CD4-positive, alpha-beta T cell treated with Interleukin-4 for 1 hour (primary cell): ENCODE measurements at regions not wholly inside any gene's neighbourhood (a gene's known extent, or its start where the extent isn't known, plus 50 kb on each side); places are given as distances from the start of the nearest gene placed in this dataset.
A peak's percentile ranks its signal among the peaks of the same experiment; 100 is the strongest.

Source experiments
- DNase-seq, 2 donors: peaks; one replicate each; pipeline ENCODE4 v3.0.0-alpha.2; 2020 to 2022

DNA sequence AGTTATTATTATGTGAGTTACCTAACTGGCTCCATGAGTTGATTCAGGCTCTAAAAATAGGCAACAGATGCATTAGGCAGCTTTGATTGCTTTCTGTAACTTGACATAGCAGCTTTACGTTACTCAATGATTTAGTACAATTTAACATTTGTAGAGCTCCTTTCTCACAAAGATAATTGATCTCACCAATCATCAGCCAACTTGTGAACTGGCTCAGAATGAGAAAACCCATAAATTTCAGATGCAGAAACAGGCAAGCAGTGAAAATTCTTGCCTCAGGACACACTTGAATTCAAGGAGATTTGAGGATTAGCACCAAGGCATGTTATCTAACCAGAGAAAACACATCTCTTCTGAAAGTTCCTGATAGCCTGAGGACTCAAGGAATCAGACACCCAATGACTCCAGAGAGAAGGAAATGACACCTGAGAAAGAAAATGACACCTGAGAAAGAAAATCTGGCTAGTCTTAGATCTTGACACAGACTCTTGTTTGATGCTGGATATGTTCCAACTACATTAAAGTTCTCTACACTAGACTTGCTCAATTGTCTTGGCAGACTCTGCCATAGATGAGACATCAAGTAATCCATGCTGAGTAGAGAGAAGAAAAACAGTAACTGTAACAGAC lies 315.1 kb upstream of the CBLB start:
- DNase-seq, result no peak

GRCh38 chr3:106184540-106185457 lies 316.0 kb upstream of the CBLB start:
- peak in 1 of 2 donors; percentile 44 for DNase-seq

GRCh38 chr3:106185949-106186348 lies 317.1 kb upstream of the CBLB start:
- DNase-seq, result no peak

GRCh38 chr3:106190296-106190695 lies 321.5 kb upstream of the CBLB start:
- no peak for DNase-seq

GRCh38 chr3:106191211-106191610 lies 322.4 kb upstream of the CBLB start:
- no peak for DNase-seq

- no peak for DNase-seq
Observed at GRCh38 chr3:106191913-106192312, 323.1 kb upstream of the CBLB start.

GRCh38 chr3:106193876-106194275 lies 325.1 kb upstream of the CBLB start:
- no peak for DNase-seq

DNA sequence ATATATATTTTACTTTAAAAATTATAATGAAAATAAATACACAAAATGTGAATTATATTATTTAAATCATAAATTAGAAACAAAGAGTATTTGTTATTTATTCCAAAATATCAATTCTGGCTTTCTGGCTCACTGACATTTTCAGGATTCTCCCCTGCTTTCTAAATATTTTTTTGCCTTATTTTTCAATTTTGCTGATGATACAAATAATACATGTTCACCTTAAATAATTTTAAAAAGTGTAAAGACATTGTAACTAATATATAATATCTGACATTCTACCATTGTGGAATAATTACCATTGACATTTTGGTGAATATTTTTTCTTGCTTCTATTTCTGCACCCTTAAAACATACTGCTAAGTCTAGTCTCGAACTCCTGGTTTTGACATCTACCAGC lies 325.9 kb upstream of the CBLB start:
- no peak for DNase-seq

- DNase-seq, result no peak
Observed at GRCh38 chr3:106197532-106198194, 328.9 kb upstream of the CBLB start.

GRCh38 chr3:106204160-106204868 lies 335.5 kb upstream of the CBLB start:
- DNase-seq, result no peak

GRCh38 chr3:106206146-106206545 lies 337.3 kb upstream of the CBLB start:
- DNase-seq, result peak; percentile 12 to 46

- DNase-seq, result no peak
Observed at GRCh38 chr3:106206613-106207012, 337.8 kb upstream of the CBLB start.

- no peak for DNase-seq
Observed at GRCh38 chr3:106208251-106208650, 339.4 kb upstream of the CBLB start.

DNA sequence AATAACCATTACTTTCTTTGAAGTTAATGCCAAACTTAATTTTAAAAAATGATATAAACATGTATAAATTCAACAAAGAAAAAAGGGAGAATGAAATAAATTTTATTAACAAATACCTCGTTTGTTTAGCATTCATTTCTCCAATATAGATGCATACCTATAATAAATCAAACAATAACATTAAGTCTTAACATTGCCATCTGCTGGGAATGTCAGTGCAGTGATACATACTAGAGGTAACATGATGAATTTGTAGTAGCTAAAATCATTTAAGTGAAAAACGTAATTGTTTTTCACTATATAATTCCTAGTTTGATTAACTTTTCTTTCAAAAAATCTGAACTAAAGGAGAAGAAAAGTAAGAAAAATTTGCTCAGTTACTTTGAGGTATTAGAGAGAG lies 340.2 kb upstream of the CBLB start:
- peak in 1 of 2 donors; percentile 44 for DNase-seq

DNA sequence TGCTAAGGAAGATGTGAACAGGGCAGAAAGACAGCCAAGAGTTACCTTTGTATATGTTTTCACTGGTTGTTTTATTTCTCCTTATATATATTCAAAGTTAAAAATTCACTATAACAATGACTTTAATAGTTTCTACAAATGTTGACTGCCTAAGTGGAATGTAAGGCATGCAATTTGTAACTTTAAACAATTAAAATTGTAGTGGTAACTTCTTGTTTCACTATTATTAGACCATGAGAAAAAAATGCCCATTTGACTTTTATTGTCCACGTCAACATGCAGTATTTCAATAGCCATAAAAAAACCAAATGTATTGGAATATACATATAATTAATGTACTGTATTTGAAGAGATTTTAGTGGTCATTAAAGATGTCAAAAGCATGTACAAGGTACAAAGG lies 340.7 kb upstream of the CBLB start:
- DNase-seq, result no peak

DNA sequence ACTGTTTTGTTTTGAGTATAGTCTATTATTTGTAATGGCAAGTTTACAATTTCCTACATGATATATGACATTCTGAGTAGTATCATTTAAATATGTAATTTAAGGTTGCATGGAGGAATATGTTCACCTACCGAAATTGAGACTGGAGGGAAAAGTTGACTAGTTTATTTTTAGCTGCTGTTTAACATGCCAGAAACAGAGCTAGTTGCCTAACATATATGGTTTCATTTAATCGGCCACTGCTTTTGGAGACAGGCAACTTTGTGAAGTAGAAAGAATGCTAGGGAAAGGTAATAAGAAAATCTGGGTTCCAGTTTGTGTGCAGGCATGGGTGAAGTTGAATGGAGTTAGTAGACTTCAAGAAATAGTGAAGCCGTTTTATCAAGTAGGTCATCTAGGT lies 342.1 kb upstream of the CBLB start:
- DNase-seq, result no peak

DNA sequence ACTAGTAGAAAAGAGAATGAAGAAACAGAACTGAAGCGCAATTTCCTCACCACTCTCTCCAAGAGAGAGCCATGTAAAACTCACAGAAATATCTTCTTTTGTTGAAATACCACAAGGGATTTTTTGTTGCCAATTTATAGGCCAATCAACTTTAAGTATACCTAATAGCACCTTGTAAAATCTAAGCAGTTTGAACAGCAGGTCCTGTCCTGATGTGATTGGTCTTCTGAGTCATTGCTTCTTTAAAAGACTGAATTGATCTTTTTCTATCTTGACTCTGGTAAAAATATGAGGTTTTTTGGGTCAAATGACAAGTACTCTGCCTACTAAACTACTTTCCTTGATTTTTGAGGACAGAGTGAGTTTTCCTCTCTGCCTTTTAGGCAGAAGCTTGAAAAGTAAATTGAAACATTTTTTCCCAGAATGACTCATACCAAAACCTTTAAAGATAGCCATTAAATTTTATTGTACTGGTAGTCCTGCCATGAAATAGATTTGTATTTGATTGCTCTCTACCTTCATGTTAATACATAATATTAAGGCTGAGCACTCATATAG lies 343.9 kb upstream of the CBLB start:
- peak in 1 of 2 donors; percentile 19 for DNase-seq

DNA sequence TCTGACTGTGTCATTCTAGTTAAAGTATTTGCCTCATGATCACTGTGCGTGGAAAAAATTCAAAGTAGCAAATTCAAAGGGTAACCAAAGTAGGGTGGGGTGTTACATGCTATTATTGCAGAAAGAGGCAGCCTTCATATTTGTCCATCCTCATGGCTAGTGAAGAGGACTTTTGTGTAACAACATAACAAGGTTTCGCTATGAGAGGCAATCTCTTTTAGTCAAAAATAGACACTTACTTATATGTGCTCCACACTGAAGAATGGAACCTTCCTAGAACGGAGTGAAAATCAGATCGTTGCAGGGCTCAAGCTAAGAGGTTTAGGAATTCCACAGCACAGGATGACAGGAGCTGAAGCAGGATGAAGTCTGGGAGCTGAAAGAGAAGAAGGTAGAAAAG lies 345.1 kb upstream of the CBLB start:
- no peak for DNase-seq

- DNase-seq, result no peak
Observed at GRCh38 chr3:106214641-106215040, 345.8 kb upstream of the CBLB start.

GRCh38 chr3:106215047-106215446 lies 346.2 kb upstream of the CBLB start:
- DNase-seq, result no peak

DNA sequence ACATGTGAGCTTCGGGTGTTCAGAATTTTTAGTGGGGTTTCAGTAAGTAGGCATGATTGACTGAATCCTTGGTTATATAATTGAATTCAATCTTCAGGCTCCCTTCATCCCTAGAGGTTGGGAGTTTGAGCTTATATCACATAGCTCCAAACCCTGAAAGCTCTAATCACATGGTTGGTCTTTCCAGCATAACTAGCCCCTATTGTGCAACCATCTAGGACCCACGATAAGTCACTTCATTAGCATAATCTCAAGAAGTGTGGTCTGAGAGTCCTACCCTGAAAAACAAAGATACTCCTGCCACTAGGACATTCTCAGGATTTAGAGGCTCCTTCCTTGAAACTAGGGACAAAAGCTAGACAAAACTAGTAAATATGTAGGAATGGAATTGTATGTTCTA lies 348.9 kb upstream of the CBLB start:
- DNase-seq, result no peak

DNA sequence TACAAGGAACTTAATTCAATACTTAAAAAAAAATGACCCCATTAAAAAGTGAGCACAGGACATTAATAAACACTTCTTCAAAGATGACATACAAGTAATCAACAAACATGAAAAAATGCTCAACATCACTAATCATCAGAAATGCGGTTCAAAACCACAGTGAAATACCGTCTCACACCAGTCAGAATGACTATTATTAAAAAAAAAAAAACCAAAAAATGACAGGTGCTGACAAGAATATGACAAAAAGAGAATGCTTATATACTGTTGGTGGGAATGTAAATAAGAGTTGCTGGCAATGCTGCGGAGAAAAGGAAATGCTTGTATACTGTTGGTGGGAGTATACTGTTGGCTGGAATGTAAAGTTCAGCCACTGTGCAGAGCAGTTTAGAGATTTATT lies 358.3 kb upstream of the CBLB start:
- DNase-seq, result no peak

DNA sequence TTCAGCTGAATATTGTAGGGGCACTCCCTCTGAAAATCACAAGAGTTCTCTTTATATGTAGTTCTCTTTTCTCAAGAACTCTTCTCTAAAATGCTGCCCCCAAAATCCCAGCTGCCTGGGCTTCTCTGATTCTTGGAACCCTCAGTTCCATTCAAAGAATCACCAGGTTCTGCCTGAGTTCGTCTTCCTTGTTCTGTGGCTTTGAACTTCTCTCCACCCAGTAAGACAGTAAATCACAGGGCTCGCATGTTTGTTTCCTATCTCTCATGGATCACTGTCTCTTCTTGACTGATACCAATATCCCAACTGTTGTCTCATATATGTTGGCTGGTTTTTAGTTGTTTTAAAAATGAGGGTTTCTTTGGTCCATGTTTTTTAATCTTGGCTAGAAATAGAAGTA lies 359.5 kb upstream of the CBLB start:
- DNase-seq, result no peak
